ENCODE measurements at regions not wholly inside any gene's neighbourhood (a gene's known extent, or its start where the extent isn't known, plus 50 kb on each side); places are given as distances from the start of the nearest gene placed in this dataset.

- intact Hi-C loops (cut with micrococcal nuclease): no loop called here
- no peaks in the 10 kb centered on the region for H3F3A ChIP-seq (ENCODE audit: low read length, unreplicated experiment)
- TF ChIP-seq CTCF (conservative IDR thresholded peaks at IDR 0.05; ENCODE audit: low read depth, low read length) (no peak), EZH2 (IDR thresholded peaks at IDR 0.05; ENCODE audit: low read length, unreplicated experiment) (no peak), EZH2phosphoT487 (IDR thresholded peaks at IDR 0.05; ENCODE audit: borderline replicate concordance, low read length) (no peak)
- no peak for ATAC-seq
- H4K20me1 ChIP-seq (ENCODE audit: low read length): no peaks in the 10 kb centered on the region
- no TSS peak for BruUV-seq (replicated peaks)
- H3K4me3 ChIP-seq (ENCODE audit: low read length): no peak overlapping the region
- H3K9ac ChIP-seq (ENCODE audit: low read length): no peak overlapping the region
- H3K79me2 ChIP-seq (ENCODE audit: low read length): no peaks in the 10 kb centered on the region
- no peaks in the 10 kb centered on the region for H3K4me1 ChIP-seq (ENCODE audit: insufficient read depth, low read length)
- no peaks in the 10 kb centered on the region for H3K36me3 ChIP-seq (ENCODE audit: low read depth, low read length)
- CTCF ChIA-PET: no interaction called here
- H2AFZ ChIP-seq (ENCODE audit: low read length): no peak overlapping the region
- no peak overlapping the region for H3K4me2 ChIP-seq (ENCODE audit: low read length)
- no peaks in the 10 kb centered on the region for H3K9me2 ChIP-seq (replicated peaks; ENCODE audit: low read length)
- DNase-seq: no peak
- no peaks in the 10 kb centered on the region for H3K27me3 ChIP-seq (ENCODE audit: low read length)
- POLR2A ChIA-PET (ENCODE audit: unreplicated experiment): no interaction called here
- H3K27ac ChIP-seq (ENCODE audit: low read length): no peak overlapping the region
- no peaks in the 10 kb centered on the region for H3K9me3 ChIP-seq (ENCODE audit: low read length)
Observed at GRCh38 chr16:50948268-50948930, 202.7 kb downstream of the SALL1 start.

- BruUV-seq (replicated peaks): no TSS peak
- Histone ChIP-seq H3K9ac (ENCODE audit: low read length) (no peak overlapping the region), H3K4me1 (ENCODE audit: insufficient read depth, low read length) (no peaks in the 10 kb centered on the region), H3F3A (ENCODE audit: low read length, unreplicated experiment) (no peaks in the 10 kb centered on the region), H3K4me2 (ENCODE audit: low read length) (no peak overlapping the region), H3K4me3 (ENCODE audit: low read length) (no peak overlapping the region), H3K79me2 (ENCODE audit: low read length) (no peaks in the 10 kb centered on the region), H3K9me2 (replicated peaks; ENCODE audit: low read length) (no peaks in the 10 kb centered on the region), H4K20me1 (ENCODE audit: low read length) (no peaks in the 10 kb centered on the region), H2AFZ (ENCODE audit: low read length) (no peak overlapping the region), H3K9me3 (ENCODE audit: low read length) (no peaks in the 10 kb centered on the region), H3K27ac (ENCODE audit: low read length) (no peak overlapping the region), H3K27me3 (ENCODE audit: low read length) (no peaks in the 10 kb centered on the region), H3K36me3 (ENCODE audit: low read depth, low read length) (no peaks in the 10 kb centered on the region)
- ChIA-PET CTCF (no interaction called here), POLR2A (ENCODE audit: unreplicated experiment) (no interaction called here)
- no peak for DNase-seq
- TF ChIP-seq EZH2 (IDR thresholded peaks at IDR 0.05; ENCODE audit: low read length, unreplicated experiment): no peak
- TF ChIP-seq EZH2phosphoT487 (IDR thresholded peaks at IDR 0.05; ENCODE audit: borderline replicate concordance, low read length): no peak
- no peak for TF ChIP-seq CTCF (conservative IDR thresholded peaks at IDR 0.05; ENCODE audit: low read depth, low read length)
- ATAC-seq: no peak
- intact Hi-C loops (cut with micrococcal nuclease): no loop called here
Observed at GRCh38 chr16:50947826-50948225, 203.2 kb downstream of the SALL1 start.

- no TSS peak for BruUV-seq (replicated peaks)
- ChIA-PET POLR2A (ENCODE audit: unreplicated experiment) (no interaction called here), CTCF (no interaction called here)
- Histone ChIP-seq H3K36me3 (ENCODE audit: low read depth, low read length) (no peaks in the 10 kb centered on the region), H3K9me3 (ENCODE audit: low read length) (no peaks in the 10 kb centered on the region), H3K9me2 (replicated peaks; ENCODE audit: low read length) (no peaks in the 10 kb centered on the region), H3K4me1 (ENCODE audit: insufficient read depth, low read length) (no peaks in the 10 kb centered on the region), H3F3A (ENCODE audit: low read length, unreplicated experiment) (no peaks in the 10 kb centered on the region), H4K20me1 (ENCODE audit: low read length) (no peaks in the 10 kb centered on the region), H3K27ac (ENCODE audit: low read length) (no peak overlapping the region), H2AFZ (ENCODE audit: low read length) (no peak overlapping the region), H3K9ac (ENCODE audit: low read length) (no peak overlapping the region), H3K27me3 (ENCODE audit: low read length) (no peaks in the 10 kb centered on the region), H3K79me2 (ENCODE audit: low read length) (no peaks in the 10 kb centered on the region), H3K4me2 (ENCODE audit: low read length) (no peak overlapping the region), H3K4me3 (ENCODE audit: low read length) (no peak overlapping the region)
- no peak for DNase-seq
- no peak for ATAC-seq
- intact Hi-C loops (cut with micrococcal nuclease): no loop called here
- TF ChIP-seq EZH2 (IDR thresholded peaks at IDR 0.05; ENCODE audit: low read length, unreplicated experiment): no peak
- TF ChIP-seq CTCF (conservative IDR thresholded peaks at IDR 0.05; ENCODE audit: low read depth, low read length): no peak
Observed at GRCh38 chr16:50946606-50947005, 204.5 kb downstream of the SALL1 start.

Measured in PC-3 (cell line).